ENCODE measurements at regions not wholly inside any gene's neighbourhood (a gene's known extent, or its start where the extent isn't known, plus 50 kb on each side); places are given as distances from the start of the nearest gene placed in this dataset.

- Histone ChIP-seq H3K36me3 (replicated peaks) (no peaks in the 10 kb centered on the region), H3K9me3 (no peaks in the 10 kb centered on the region), H3K27me3 (ENCODE audit: low read depth) (peaks cover 8% of the 10 kb centered on the region; the same call in 1 of the 2 replicates), H3K4me1 (no peaks in the 10 kb centered on the region; the same call in 1 of the 2 replicates), H3K4me3 (no peak overlapping the region)
- DNase-seq (ENCODE audit: low spot score in 2 of 2): no peak
- in situ Hi-C loops (cut with MboI; ENCODE audit: low sequenced_read_pairs): no loop called here
These were observed 110.3 kb upstream of the CEP85L start for GRCh38 chr6:118761645-118762044.

GRCh38 chr6:118758946-118759345 is 107.6 kb upstream of the CEP85L start:
- no peak for DNase-seq (ENCODE audit: low spot score in 2 of 2)
- Histone ChIP-seq H3K4me3 (no peak overlapping the region), H3K36me3 (replicated peaks) (no peaks in the 10 kb centered on the region), H3K27me3 (ENCODE audit: low read depth) (peaks cover 8% of the 10 kb centered on the region; the same call in 1 of the 2 replicates), H3K4me1 (no peaks in the 10 kb centered on the region), H3K9me3 (no peaks in the 10 kb centered on the region)
- in situ Hi-C loops (cut with MboI; ENCODE audit: low sequenced_read_pairs): no loop called here

GRCh38 chr6:118755941-118756646 is 104.7 kb upstream of the CEP85L start:
- Histone ChIP-seq H3K9me3 (no peaks in the 10 kb centered on the region), H3K4me1 (peaks cover 3% of the 10 kb centered on the region; the same call in 1 of the 2 replicates), H3K27me3 (ENCODE audit: low read depth) (peaks cover 8% of the 10 kb centered on the region; the same call in 1 of the 2 replicates), H3K4me3 (no peak overlapping the region), H3K36me3 (replicated peaks) (no peaks in the 10 kb centered on the region)
- no peak for DNase-seq (ENCODE audit: low spot score in 2 of 2)
- in situ Hi-C loops (cut with MboI; ENCODE audit: low sequenced_read_pairs): no loop called here

- peaks cover 6% of the 10 kb centered on the region for H3K4me1 ChIP-seq
- in situ Hi-C loops (cut with MboI; ENCODE audit: low sequenced_read_pairs): no loop called here
- no peak for DNase-seq (ENCODE audit: low spot score in 2 of 2)
- H3K27me3 ChIP-seq (ENCODE audit: low read depth): no peaks in the 10 kb centered on the region
- no peaks in the 10 kb centered on the region for H3K36me3 ChIP-seq (replicated peaks)
- no peak overlapping the region for H3K4me3 ChIP-seq
- no peaks in the 10 kb centered on the region for H3K9me3 ChIP-seq
These were observed 101.4 kb upstream of the CEP85L start for GRCh38 chr6:118752803-118753202.

- no peaks in the 10 kb centered on the region for H3K27me3 ChIP-seq (ENCODE audit: low read depth)
- no peak overlapping the region for H3K4me3 ChIP-seq
- no peaks in the 10 kb centered on the region for H3K36me3 ChIP-seq (replicated peaks)
- no peak for DNase-seq (ENCODE audit: low spot score in 2 of 2)
- peaks cover 9% of the 10 kb centered on the region for H3K4me1 ChIP-seq
- in situ Hi-C loops (cut with MboI; ENCODE audit: low sequenced_read_pairs): no loop called here
- no peaks in the 10 kb centered on the region for H3K9me3 ChIP-seq
These were observed 99.7 kb upstream of the CEP85L start for GRCh38 chr6:118751072-118751471.

GRCh38 chr6:118750143-118750542 is 98.8 kb upstream of the CEP85L start:
- Histone ChIP-seq H3K27me3 (ENCODE audit: low read depth) (no peaks in the 10 kb centered on the region), H3K36me3 (replicated peaks) (no peaks in the 10 kb centered on the region), H3K9me3 (no peaks in the 10 kb centered on the region), H3K4me3 (no peak overlapping the region), H3K4me1 (peaks cover 9% of the 10 kb centered on the region)
- in situ Hi-C loops (cut with MboI; ENCODE audit: low sequenced_read_pairs): no loop called here
- DNase-seq (ENCODE audit: low spot score in 2 of 2): no peak

- Histone ChIP-seq H3K4me1 (peaks cover 9% of the 10 kb centered on the region), H3K27me3 (ENCODE audit: low read depth) (no peaks in the 10 kb centered on the region), H3K36me3 (replicated peaks) (no peaks in the 10 kb centered on the region), H3K9me3 (no peaks in the 10 kb centered on the region), H3K4me3 (no peak overlapping the region)
- DNase-seq (ENCODE audit: low spot score in 2 of 2): peak; percentile 41 to 77
- in situ Hi-C loops (cut with MboI; ENCODE audit: low sequenced_read_pairs): no loop called here
These were observed 97.1 kb upstream of the CEP85L start for GRCh38 chr6:118748311-118749062.

GRCh38 chr6:118746825-118747174 is 95.4 kb upstream of the CEP85L start:
- Histone ChIP-seq H3K4me1 (peaks cover 7% of the 10 kb centered on the region), H3K9me3 (no peaks in the 10 kb centered on the region), H3K36me3 (replicated peaks) (no peaks in the 10 kb centered on the region), H3K4me3 (no peak overlapping the region), H3K27me3 (ENCODE audit: low read depth) (no peaks in the 10 kb centered on the region)
- no peak for DNase-seq (ENCODE audit: low spot score in 2 of 2)
- in situ Hi-C loops (cut with MboI; ENCODE audit: low sequenced_read_pairs): no loop called here

GRCh38 chr6:118746145-118746824 is 94.9 kb upstream of the CEP85L start:
- Histone ChIP-seq H3K4me1 (peaks cover 7% of the 10 kb centered on the region), H3K4me3 (no peak overlapping the region), H3K36me3 (replicated peaks) (no peaks in the 10 kb centered on the region), H3K27me3 (ENCODE audit: low read depth) (no peaks in the 10 kb centered on the region), H3K9me3 (no peaks in the 10 kb centered on the region)
- no peak for DNase-seq (ENCODE audit: low spot score in 2 of 2)
- in situ Hi-C loops (cut with MboI; ENCODE audit: low sequenced_read_pairs): no loop called here

GRCh38 chr6:118745156-118745555 is 93.8 kb upstream of the CEP85L start:
- in situ Hi-C loops (cut with MboI; ENCODE audit: low sequenced_read_pairs): no loop called here
- peaks cover 7% of the 10 kb centered on the region for H3K4me1 ChIP-seq
- no peak overlapping the region for H3K4me3 ChIP-seq
- H3K27me3 ChIP-seq (ENCODE audit: low read depth): no peaks in the 10 kb centered on the region
- no peak for DNase-seq (ENCODE audit: low spot score in 2 of 2)
- H3K9me3 ChIP-seq: no peaks in the 10 kb centered on the region
- no peaks in the 10 kb centered on the region for H3K36me3 ChIP-seq (replicated peaks)

GRCh38 chr6:118744261-118744941 is 93.0 kb upstream of the CEP85L start:
- H3K4me3 ChIP-seq: no peak overlapping the region
- H3K9me3 ChIP-seq: no peaks in the 10 kb centered on the region
- H3K36me3 ChIP-seq (replicated peaks): no peaks in the 10 kb centered on the region
- peaks cover 7% of the 10 kb centered on the region for H3K4me1 ChIP-seq
- no peak for DNase-seq (ENCODE audit: low spot score in 2 of 2)
- H3K27me3 ChIP-seq (ENCODE audit: low read depth): no peaks in the 10 kb centered on the region
- in situ Hi-C loops (cut with MboI; ENCODE audit: low sequenced_read_pairs): no loop called here

GRCh38 chr6:118743746-118744145 is 92.4 kb upstream of the CEP85L start:
- Histone ChIP-seq H3K4me3 (no peak overlapping the region), H3K9me3 (no peaks in the 10 kb centered on the region), H3K27me3 (ENCODE audit: low read depth) (no peaks in the 10 kb centered on the region), H3K36me3 (replicated peaks) (no peaks in the 10 kb centered on the region), H3K4me1 (peaks cover 7% of the 10 kb centered on the region)
- in situ Hi-C loops (cut with MboI; ENCODE audit: low sequenced_read_pairs): no loop called here
- DNase-seq (ENCODE audit: low spot score in 2 of 2): no peak

GRCh38 chr6:118740372-118740771 is 89.0 kb upstream of the CEP85L start:
- H3K36me3 ChIP-seq (replicated peaks): no peaks in the 10 kb centered on the region
- no peaks in the 10 kb centered on the region for H3K27me3 ChIP-seq (ENCODE audit: low read depth)
- in situ Hi-C loops (cut with MboI; ENCODE audit: low sequenced_read_pairs): no loop called here
- no peaks in the 10 kb centered on the region for H3K4me1 ChIP-seq
- DNase-seq (ENCODE audit: low spot score in 2 of 2): no peak
- no peak overlapping the region for H3K4me3 ChIP-seq
- H3K9me3 ChIP-seq: no peaks in the 10 kb centered on the region
